Activated naive CD4-positive, alpha-beta T cell treated with anti-CD3 and anti-CD28 coated beads, Interleukin-2, amount 10 ng/mL, durations not matched to agents 7 days and 5 days (primary cell): ENCODE measurements at regions not wholly inside any gene's neighbourhood (a gene's known extent, or its start where the extent isn't known, plus 50 kb on each side); places are given as distances from the start of the nearest gene placed in this dataset.
A peak's percentile ranks its signal among the peaks of the same experiment; 100 is the strongest.

Source experiments
- CTCF ChIA-PET: fragments of 350-600 bp; sonication (Branson Sonifier 250); formaldehyde crosslinking; loops from one replicate; lab custom pipeline; 2021; ENCODE audit warnings: antibody characterized with exemption; lab: Charles Lee
- DNase-seq: peaks from one replicate; pipeline ENCODE4 v3.0.0-alpha.2; 2020
- H3K27ac Mint-ChIP-seq: one replicate; pipeline ENCODE4 v1.8.0; 2021; ENCODE audit warnings: mild to moderate bottlenecking, moderate library complexity, mixed read lengths
- H3K27me3 Mint-ChIP-seq: one replicate; pipeline ENCODE4 v1.8.0; 2021; ENCODE audit warnings: mild to moderate bottlenecking, mixed read lengths
- H3K36me3 Mint-ChIP-seq: one replicate; pipeline ENCODE4 v1.8.0; 2021; ENCODE audit warnings: mixed read lengths
- H3K4me1 Mint-ChIP-seq: one replicate; pipeline ENCODE4 v1.8.0; 2021; ENCODE audit warnings: mixed read lengths
- H3K4me3 Mint-ChIP-seq: one replicate; pipeline ENCODE4 v1.8.0; 2021; ENCODE audit warnings: mild to moderate bottlenecking, moderate library complexity, mixed read lengths
- H3K9me3 Mint-ChIP-seq: one replicate; pipeline ENCODE4 v1.8.0; 2021; ENCODE audit warnings: mixed read lengths

GRCh38 chr11:129283141-129283540 is 91.0 kb upstream of the ARHGAP32 start:
- CTCF ChIA-PET: no interaction called here
- no peaks in the 10 kb centered on the region for H3K36me3 Mint-ChIP-seq
- no peaks in the 10 kb centered on the region for H3K9me3 Mint-ChIP-seq

GRCh38 chr11:129282634-129283033 is 90.5 kb upstream of the ARHGAP32 start:
- DNase-seq: no peak
- Mint-ChIP-seq H3K27me3 (peaks cover 30% of the 10 kb centered on the region), H3K27ac (no peak overlapping the region), H3K36me3 (no peaks in the 10 kb centered on the region), H3K9me3 (no peaks in the 10 kb centered on the region), H3K4me3 (no peak overlapping the region), H3K4me1 (peaks cover 36% of the 10 kb centered on the region)
- CTCF ChIA-PET: no interaction called here

More at GRCh38 chr11:129283141-129283540, 91.0 kb upstream of the ARHGAP32 start:
- Mint-ChIP-seq H3K27ac (no peak overlapping the region), H3K4me1 (peaks cover 31% of the 10 kb centered on the region), H3K4me3 (no peak overlapping the region), H3K27me3 (peaks cover 26% of the 10 kb centered on the region)
- DNase-seq: no peak

- no peak overlapping the region for H3K4me3 Mint-ChIP-seq
These were observed 89.6 kb upstream of the ARHGAP32 start for GRCh38 chr11:129281471-129282415.

GRCh38 chr11:129280027-129280811 is 88.1 kb upstream of the ARHGAP32 start:
- peak; percentile 27 for DNase-seq
- CTCF ChIA-PET: interaction anchor here (0.7 to 1.3 kb wide), 3 partner anchors 12 to 52 kb away, joined by 3 read pairs; no protein-coding TSS in a partner anchor
- H3K27me3 Mint-ChIP-seq: peaks cover 32% of the 10 kb centered on the region
- no peaks in the 10 kb centered on the region for H3K36me3 Mint-ChIP-seq
- H3K27ac Mint-ChIP-seq: peak overlapping the region; percentile 61
- H3K9me3 Mint-ChIP-seq: no peaks in the 10 kb centered on the region
- peak overlapping the region; percentile 70 for H3K4me3 Mint-ChIP-seq
- peaks cover 38% of the 10 kb centered on the region for H3K4me1 Mint-ChIP-seq

More at GRCh38 chr11:129281471-129282415, 89.6 kb upstream of the ARHGAP32 start:
- CTCF ChIA-PET: interaction anchor here (1.3 kb wide), 1 partner anchor 14 kb away, joined by 3 read pairs; no protein-coding TSS in a partner anchor
- DNase-seq: no peak
- no peaks in the 10 kb centered on the region for H3K9me3 Mint-ChIP-seq
- peaks cover 31% of the 10 kb centered on the region for H3K27me3 Mint-ChIP-seq
- no peaks in the 10 kb centered on the region for H3K36me3 Mint-ChIP-seq
- H3K27ac Mint-ChIP-seq: no peak overlapping the region
- H3K4me1 Mint-ChIP-seq: peaks cover 38% of the 10 kb centered on the region

GRCh38 chr11:129279326-129280026 is 87.4 kb upstream of the ARHGAP32 start:
- peak overlapping the region; percentile 70 for H3K4me3 Mint-ChIP-seq
- H3K4me1 Mint-ChIP-seq: peaks cover 38% of the 10 kb centered on the region
- peak overlapping the region; percentile 61 for H3K27ac Mint-ChIP-seq
- peak; percentile 82 for DNase-seq
- H3K9me3 Mint-ChIP-seq: no peaks in the 10 kb centered on the region
- H3K36me3 Mint-ChIP-seq: no peaks in the 10 kb centered on the region
- H3K27me3 Mint-ChIP-seq: peaks cover 29% of the 10 kb centered on the region
- CTCF ChIA-PET: interaction anchor here (0.7 to 1.1 kb wide), 2 partner anchors 13 to 52 kb away, joined by 3 read pairs; no protein-coding TSS in a partner anchor

- H3K9me3 Mint-ChIP-seq: no peaks in the 10 kb centered on the region
- DNase-seq: peak; percentile 34
- H3K4me1 Mint-ChIP-seq: peaks cover 38% of the 10 kb centered on the region
- CTCF ChIA-PET: interaction anchor here (1.0 kb wide), 1 partner anchor 85 kb away, joined by 3 read pairs; no protein-coding TSS in a partner anchor
- H3K4me3 Mint-ChIP-seq: peak overlapping the region; percentile 82
- peak overlapping the region; percentile 73 for H3K27ac Mint-ChIP-seq
- H3K36me3 Mint-ChIP-seq: no peaks in the 10 kb centered on the region
- H3K27me3 Mint-ChIP-seq: peaks cover 32% of the 10 kb centered on the region
These were observed 86.6 kb upstream of the ARHGAP32 start for GRCh38 chr11:129278586-129279319.

- no peak overlapping the region for H3K27ac Mint-ChIP-seq
- H3K4me1 Mint-ChIP-seq: peaks cover 24% of the 10 kb centered on the region
- no peaks in the 10 kb centered on the region for H3K9me3 Mint-ChIP-seq
- no peaks in the 10 kb centered on the region for H3K36me3 Mint-ChIP-seq
- peaks cover 29% of the 10 kb centered on the region for H3K27me3 Mint-ChIP-seq
- peak overlapping the region; percentile 1 for H3K4me3 Mint-ChIP-seq
- CTCF ChIA-PET: interaction anchor here (1.0 kb wide), 1 partner anchor 86 kb away, joined by 3 read pairs; no protein-coding TSS in a partner anchor
- no peak for DNase-seq
These were observed 85.2 kb upstream of the ARHGAP32 start for GRCh38 chr11:129277198-129277843.

- Mint-ChIP-seq H3K27me3 (peaks cover 29% of the 10 kb centered on the region), H3K9me3 (no peaks in the 10 kb centered on the region)
- CTCF ChIA-PET: no interaction called here
These were observed 83.7 kb upstream of the ARHGAP32 start for GRCh38 chr11:129275828-129276227.

GRCh38 chr11:129273944-129274711 is 82.0 kb upstream of the ARHGAP32 start:
- peaks cover 21% of the 10 kb centered on the region for H3K27me3 Mint-ChIP-seq
- no peaks in the 10 kb centered on the region for H3K9me3 Mint-ChIP-seq
- no peak overlapping the region for H3K27ac Mint-ChIP-seq
- DNase-seq: no peak
- CTCF ChIA-PET: no interaction called here
- no peaks in the 10 kb centered on the region for H3K36me3 Mint-ChIP-seq
- H3K4me1 Mint-ChIP-seq: peaks cover 10% of the 10 kb centered on the region
- no peak overlapping the region for H3K4me3 Mint-ChIP-seq

More at GRCh38 chr11:129275828-129276227, 83.7 kb upstream of the ARHGAP32 start:
- DNase-seq: no peak
- H3K4me1 Mint-ChIP-seq: peaks cover 21% of the 10 kb centered on the region
- H3K27ac Mint-ChIP-seq: no peak overlapping the region
- H3K36me3 Mint-ChIP-seq: no peaks in the 10 kb centered on the region
- H3K4me3 Mint-ChIP-seq: no peak overlapping the region

GRCh38 chr11:129273322-129273721 is 81.2 kb upstream of the ARHGAP32 start:
- H3K27ac Mint-ChIP-seq: no peak overlapping the region
- CTCF ChIA-PET: no interaction called here
- H3K36me3 Mint-ChIP-seq: no peaks in the 10 kb centered on the region
- H3K27me3 Mint-ChIP-seq: peaks cover 19% of the 10 kb centered on the region
- H3K4me1 Mint-ChIP-seq: peaks cover 9% of the 10 kb centered on the region
- H3K9me3 Mint-ChIP-seq: no peaks in the 10 kb centered on the region
- no peak for DNase-seq
- H3K4me3 Mint-ChIP-seq: no peak overlapping the region

- CTCF ChIA-PET: no interaction called here
These were observed 78.9 kb upstream of the ARHGAP32 start for GRCh38 chr11:129271030-129271429.

GRCh38 chr11:129270446-129270845 is 78.3 kb upstream of the ARHGAP32 start:
- CTCF ChIA-PET: no interaction called here
- Mint-ChIP-seq H3K27me3 (peaks cover 3% of the 10 kb centered on the region), H3K36me3 (no peaks in the 10 kb centered on the region), H3K27ac (no peak overlapping the region), H3K4me1 (no peaks in the 10 kb centered on the region), H3K4me3 (no peak overlapping the region), H3K9me3 (no peaks in the 10 kb centered on the region)
- no peak for DNase-seq

More at GRCh38 chr11:129271030-129271429, 78.9 kb upstream of the ARHGAP32 start:
- Mint-ChIP-seq H3K4me3 (no peak overlapping the region), H3K27me3 (peaks cover 6% of the 10 kb centered on the region), H3K27ac (no peak overlapping the region), H3K9me3 (no peaks in the 10 kb centered on the region), H3K36me3 (no peaks in the 10 kb centered on the region), H3K4me1 (no peaks in the 10 kb centered on the region)
- no peak for DNase-seq
